B cell (primary cell): ENCODE measurements at regions not wholly inside any gene's neighbourhood (a gene's known extent, or its start where the extent isn't known, plus 50 kb on each side); places are given as distances from the start of the nearest gene placed in this dataset.

Source experiments
- ATAC-seq: fragments of 200-7000 bp; cut with Tn5 transposase; one replicate; pipeline ENCODE4 v1.10.0; 2021; ENCODE audit warnings: low read depth, mild to moderate bottlenecking, moderate number of reproducible peaks, moderate library complexity
- CTCF ChIA-PET: fragments of 350-600 bp; sonication (Branson Sonifier 250); formaldehyde crosslinking; loops from one replicate; lab custom pipeline; 2021; ENCODE audit warnings: antibody characterized with exemption, inconsistent platforms; lab: Charles Lee
- POLR2A ChIA-PET: fragments of 350-600 bp; sonication (Branson Sonifier 250); formaldehyde crosslinking; loops from one replicate; lab custom pipeline; 2021; ENCODE audit warnings: antibody characterized with exemption; lab: Charles Lee
- DNase-seq: peaks from one replicate; pipeline ENCODE4 v3.0.0; 2013
- H2AFZ ChIP-seq: 2 replicates; pipeline ENCODE4 v1.6.1; 2012; ENCODE audit warnings: mild to moderate bottlenecking, low read depth, low read length; ENCODE audit not compliant: insufficient read depth, poor library complexity, severe bottlenecking
- H3K27ac ChIP-seq, 2 donors: 1 replicate in 1 of 2; 2 replicates in 1 of 2; pipeline ENCODE4 v1.5.1; 2012 to 2013; ENCODE audit warnings: low read length in 2 of 2, mild to moderate bottlenecking in 2 of 2, moderate library complexity in 1 of 2
- H3K27me3 ChIP-seq, 4 experiments: fragments of 200-600 bp in 1 of 4; sonication (generic) in 1 of 4; replicated peaks in 1 of 4; 1 replicate in 2 of 4; 2 replicates in 2 of 4; pipeline versions ENCODE4 v1.6.1 to v1.7.0; 2013 to 2016; ENCODE audit warnings: low read length in 3 of 4, mild to moderate bottlenecking in 2 of 4, mixed read lengths in 1 of 4, moderate library complexity in 1 of 4; ENCODE audit not compliant: insufficient read depth in 4 of 4, control insufficient read depth in 3 of 4; ENCODE audit errors: control extremely low read depth in 1 of 4
- H3K36me3 ChIP-seq, 2 experiments: replicated peaks in 1 of 2; 1 replicate in 1 of 2; 2 replicates in 1 of 2; pipeline versions ENCODE4 v1.6.1 to v1.7.1; 2013; ENCODE audit warnings: low read length in 1 of 2; ENCODE audit not compliant: insufficient read depth in 2 of 2, control insufficient read depth in 1 of 2; ENCODE audit errors: control extremely low read depth in 1 of 2, extremely low read depth in 1 of 2
- H3K4me1 ChIP-seq, 2 donors: fragments of 200-600 bp in 1 of 2; sonication (generic) in 1 of 2; 1 replicate in 1 of 2; 2 replicates in 1 of 2; pipeline versions ENCODE4 v1.5.1 to v1.6.1; 2013 to 2017; ENCODE audit warnings: low read length in 2 of 2; ENCODE audit not compliant: control insufficient read depth in 2 of 2, insufficient read depth in 2 of 2
- H3K4me2 ChIP-seq: replicated peaks from 2 replicates; pipeline ENCODE3; 2012; ENCODE audit warnings: mild to moderate bottlenecking, low read depth, low read length; ENCODE audit not compliant: poor library complexity, severe bottlenecking
- H3K4me3 ChIP-seq, 5 experiments: fragments of 200-600 bp in 1 of 5; sonication (generic) in 1 of 5; 1 replicate in 3 of 5; 2 replicates in 2 of 5; pipeline versions ENCODE4 v1.5.1 to v1.7.0; 2011 to 2016; ENCODE audit warnings: low read length in 4 of 5, mild to moderate bottlenecking in 4 of 5, low read depth in 2 of 5, control low read depth in 1 of 5, moderate library complexity in 1 of 5; ENCODE audit not compliant: insufficient read depth in 1 of 5; ENCODE audit errors: control extremely low read depth in 1 of 5, extremely low read depth in 1 of 5
- H3K79me2 ChIP-seq: fragments of 200-600 bp; sonication (generic); one replicate; pipeline ENCODE4 v1.6.0; 2016; ENCODE audit warnings: low read length; ENCODE audit not compliant: control insufficient read depth, insufficient read depth
- H3K9ac ChIP-seq: fragments of 200-600 bp; sonication (generic); 2 replicates; pipeline ENCODE4 v1.6.1; 2017; ENCODE audit warnings: mild to moderate bottlenecking, low read length, moderate library complexity
- H3K9me3 ChIP-seq, 3 donors: one replicate each; pipeline versions ENCODE4 v1.6.1 to v1.7.1; 2013; ENCODE audit warnings: low read length in 2 of 3; ENCODE audit not compliant: control insufficient read depth in 2 of 3, insufficient read depth in 1 of 3; ENCODE audit errors: control extremely low read depth in 1 of 3
- H4K20me1 ChIP-seq: 2 replicates; pipeline ENCODE4 v1.6.0; 2012; ENCODE audit warnings: mild to moderate bottlenecking, low read length; ENCODE audit not compliant: insufficient read depth, control insufficient read depth, poor library complexity, severe bottlenecking
- H3K27ac Mint-ChIP-seq: one replicate; pipeline ENCODE4 v1.8.0; 2021; ENCODE audit warnings: mixed read lengths
- H3K27me3 Mint-ChIP-seq: one replicate; pipeline ENCODE4 v1.8.0; 2021; ENCODE audit warnings: mixed read lengths
- H3K4me1 Mint-ChIP-seq: one replicate; pipeline ENCODE4 v1.8.0; 2021; ENCODE audit warnings: mixed read lengths
- H3K4me3 Mint-ChIP-seq: one replicate; pipeline ENCODE4 v1.8.0; 2021; ENCODE audit warnings: mixed read lengths
- H3K9me3 Mint-ChIP-seq: one replicate; pipeline ENCODE4 v1.8.0; 2022; ENCODE audit warnings: mixed read lengths; ENCODE audit not compliant: insufficient read depth
- EZH2 ChIP-seq: IDR thresholded peaks from 2 replicates; pipeline ENCODE4 v1.6.1; 2012; ENCODE audit warnings: borderline replicate concordance, low read depth, mild to moderate bottlenecking, moderate library complexity, low read length; ENCODE audit not compliant: insufficient read depth, poor library complexity, severe bottlenecking
- WGBS: methylation state at CpG from one replicate; pipeline ENCODE4 v1.1.5; 2013; ENCODE audit warnings: missing lambda C conversion rate; ENCODE audit not compliant: insufficient coverage; 5-methylcytosine and 5-hydroxymethylcytosine counted together
- intact Hi-C: fragments of 100-400 bp; cut with micrococcal nuclease; formaldehyde crosslinking; loops from one replicate; pipeline ENCODE4 v1.10.0; 2022
- TF ChIP-seq, protein P1 (sequence below): fragments of 200-600 bp; IDR thresholded peaks from one replicate; pipeline ENCODE4 v1.8.0; 2022; ENCODE audit warnings: antibody characterized with exemption, mild to moderate bottlenecking

DNA sequence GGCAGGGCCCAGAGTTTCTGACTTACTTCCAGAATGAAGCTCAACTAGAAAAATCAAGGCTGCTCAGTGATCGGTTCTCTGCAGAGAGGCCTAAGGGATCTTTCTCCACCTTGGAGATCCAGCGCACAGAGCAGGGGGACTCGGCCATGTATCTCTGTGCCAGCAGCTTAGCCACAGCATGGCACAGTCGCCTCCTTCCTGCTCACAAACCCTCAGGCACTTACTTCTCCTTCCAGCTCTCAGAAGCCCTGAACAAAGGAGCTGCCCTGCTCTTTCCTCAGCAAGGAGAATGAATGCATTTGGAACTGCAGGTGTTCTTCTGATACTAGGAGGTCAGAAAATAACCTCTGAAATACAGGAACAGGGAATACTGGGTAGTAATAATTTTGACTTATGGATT, 219.7 kb upstream of the PRSS1 start:
- no peaks in the 10 kb centered on the region for H3K4me1 ChIP-seq
- no peak overlapping the region for H3K4me3 ChIP-seq
- WGBS = 26% methylated on average over 4 of the region's 4 CpGs
- no peaks in the 10 kb centered on the region for H3K36me3 ChIP-seq
- H3K79me2 ChIP-seq = no peaks in the 10 kb centered on the region
- intact Hi-C loops = no loop called here
- Mint-ChIP-seq H3K27ac (no peak overlapping the region), H3K4me1 (no peaks in the 10 kb centered on the region), H3K4me3 (no peak overlapping the region), H3K27me3 (peaks cover 44% of the 10 kb centered on the region), H3K9me3 (no peaks in the 10 kb centered on the region)
- peaks cover 0 to 16% (median 2%) of the 10 kb centered on the region in 4 experiments for H3K27me3 ChIP-seq
- H3K27ac ChIP-seq = no peak overlapping the region
- POLR2A ChIA-PET = no interaction called here
- DNase-seq (no peak), ATAC-seq (no peak)
- H2AFZ ChIP-seq = no peak overlapping the region
- CTCF ChIA-PET = no interaction called here
- H4K20me1 ChIP-seq = no peaks in the 10 kb centered on the region
- TF ChIP-seq, protein P1, sequence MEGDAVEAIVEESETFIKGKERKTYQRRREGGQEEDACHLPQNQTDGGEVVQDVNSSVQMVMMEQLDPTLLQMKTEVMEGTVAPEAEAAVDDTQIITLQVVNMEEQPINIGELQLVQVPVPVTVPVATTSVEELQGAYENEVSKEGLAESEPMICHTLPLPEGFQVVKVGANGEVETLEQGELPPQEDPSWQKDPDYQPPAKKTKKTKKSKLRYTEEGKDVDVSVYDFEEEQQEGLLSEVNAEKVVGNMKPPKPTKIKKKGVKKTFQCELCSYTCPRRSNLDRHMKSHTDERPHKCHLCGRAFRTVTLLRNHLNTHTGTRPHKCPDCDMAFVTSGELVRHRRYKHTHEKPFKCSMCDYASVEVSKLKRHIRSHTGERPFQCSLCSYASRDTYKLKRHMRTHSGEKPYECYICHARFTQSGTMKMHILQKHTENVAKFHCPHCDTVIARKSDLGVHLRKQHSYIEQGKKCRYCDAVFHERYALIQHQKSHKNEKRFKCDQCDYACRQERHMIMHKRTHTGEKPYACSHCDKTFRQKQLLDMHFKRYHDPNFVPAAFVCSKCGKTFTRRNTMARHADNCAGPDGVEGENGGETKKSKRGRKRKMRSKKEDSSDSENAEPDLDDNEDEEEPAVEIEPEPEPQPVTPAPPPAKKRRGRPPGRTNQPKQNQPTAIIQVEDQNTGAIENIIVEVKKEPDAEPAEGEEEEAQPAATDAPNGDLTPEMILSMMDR = no peak
- TF ChIP-seq EZH2 = no peak
- no peak overlapping the region for H3K4me2 ChIP-seq
- no peak overlapping the region for H3K9ac ChIP-seq
- no peaks in the 10 kb centered on the region for H3K9me3 ChIP-seq

DNA sequence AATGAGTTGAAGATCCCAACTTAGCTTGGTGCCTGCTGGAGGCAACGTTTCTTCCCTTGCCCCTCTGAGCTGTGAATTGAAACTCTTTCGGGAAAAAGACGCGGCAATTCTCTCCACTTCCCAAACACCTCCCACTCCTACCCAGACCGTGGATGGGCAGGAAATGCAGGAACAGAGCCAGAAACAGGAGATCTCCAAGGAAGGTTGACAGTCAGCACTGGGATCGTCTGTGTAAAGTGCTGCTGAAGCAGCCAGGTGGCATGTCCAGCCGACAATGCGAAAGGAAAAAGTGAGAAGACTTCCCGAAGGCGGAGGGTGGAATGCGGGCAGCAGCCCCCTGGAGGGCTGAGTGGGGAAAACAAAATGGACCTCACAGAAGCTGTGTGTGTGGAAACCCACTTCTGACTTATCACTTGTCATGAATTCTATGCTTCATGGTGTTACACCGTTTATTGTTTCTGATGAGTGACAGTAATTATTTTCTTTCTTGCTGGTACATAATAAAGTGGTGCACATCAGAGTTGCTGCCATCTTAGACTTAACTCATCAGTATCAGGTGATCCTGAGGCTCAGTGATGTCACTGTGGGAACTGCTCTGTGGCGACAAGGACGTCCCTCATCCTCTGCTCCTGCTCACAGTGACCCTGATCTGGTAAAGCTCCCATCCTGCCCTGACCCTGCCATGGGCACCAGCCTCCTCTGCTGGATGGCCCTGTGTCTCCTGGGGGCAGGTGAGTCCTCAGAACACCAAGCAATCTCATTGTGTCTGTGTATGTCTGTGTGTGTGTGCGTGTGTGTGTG, 220.5 kb upstream of the PRSS1 start:
- ATAC-seq = no peak
- H3K36me3 ChIP-seq = no peaks in the 10 kb centered on the region
- no peaks in the 10 kb centered on the region for H3K79me2 ChIP-seq
- H3K9me3 ChIP-seq = no peaks in the 10 kb centered on the region
- no peaks in the 10 kb centered on the region for H3K9me3 Mint-ChIP-seq
- H3K4me3 Mint-ChIP-seq = no peak overlapping the region
- ChIA-PET POLR2A (no interaction called here), CTCF (no interaction called here)
- H3K4me1 Mint-ChIP-seq = no peaks in the 10 kb centered on the region
- H3K4me1 ChIP-seq = no peaks in the 10 kb centered on the region
- H3K27me3 ChIP-seq = peaks cover 0 to 16% (median 2%) of the 10 kb centered on the region in 4 experiments
- no peak overlapping the region for H3K4me2 ChIP-seq
- H3K9ac ChIP-seq = no peak overlapping the region
- no peak overlapping the region for H3K27ac ChIP-seq
- no peak overlapping the region for H3K27ac Mint-ChIP-seq
- no peak for DNase-seq
- TF ChIP-seq, protein P1 = no peak
- no peak for TF ChIP-seq EZH2
- WGBS = 86% methylated on average over 11 of the region's 15 CpGs
- H4K20me1 ChIP-seq = no peaks in the 10 kb centered on the region
- peaks cover 46% of the 10 kb centered on the region for H3K27me3 Mint-ChIP-seq
- H2AFZ ChIP-seq = no peak overlapping the region
- intact Hi-C loops = no loop called here
- no peak overlapping the region for H3K4me3 ChIP-seq
